GM18517 (cell line): ENCODE measurements at regions not wholly inside any gene's neighbourhood (a gene's known extent, or its start where the extent isn't known, plus 50 kb on each side); places are given as distances from the start of the nearest gene placed in this dataset.
"Not testable (repeated sequence)": the region's sequence is repeated elsewhere in the genome, so short reads cannot be mapped to it uniquely, and the experiment has no call there.

Experiments used
- ATAC-seq: cut with Tn5 transposase; IDR thresholded peaks from one replicate; pipeline ENCODE4 v1.9.1; 2021; ENCODE audit warnings: mild to moderate bottlenecking, moderate library complexity; ENCODE audit not compliant: unreplicated experiment

DNA sequence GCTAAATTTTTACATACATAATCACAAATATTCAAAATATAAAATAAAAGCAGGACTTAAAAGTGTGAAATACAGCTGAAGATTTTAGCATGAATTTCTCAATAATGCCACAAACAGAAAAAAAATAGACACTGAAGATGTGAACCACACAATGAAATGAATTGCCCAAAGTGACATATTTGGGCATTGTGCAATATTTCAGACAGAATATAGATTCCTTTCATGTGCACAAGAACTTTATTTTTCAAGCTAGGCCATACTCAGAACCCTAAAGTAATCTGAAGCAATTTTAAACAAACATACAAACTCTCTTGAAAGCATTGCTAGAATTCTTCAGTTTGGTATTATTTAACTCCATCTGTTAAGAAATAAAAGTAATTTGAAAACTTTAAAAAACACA is 764.1 kb downstream of the STIM2 start:
- no peak for ATAC-seq

- no peak for ATAC-seq
These were observed 768.0 kb downstream of the STIM2 start for GRCh38 chr4:27628609-27629008.

GRCh38 chr4:27629532-27630225 is 769.0 kb downstream of the STIM2 start:
- ATAC-seq = no peak

- ATAC-seq = peak; percentile 75
These were observed 775.6 kb downstream of the STIM2 start for GRCh38 chr4:27635936-27636913.

DNA sequence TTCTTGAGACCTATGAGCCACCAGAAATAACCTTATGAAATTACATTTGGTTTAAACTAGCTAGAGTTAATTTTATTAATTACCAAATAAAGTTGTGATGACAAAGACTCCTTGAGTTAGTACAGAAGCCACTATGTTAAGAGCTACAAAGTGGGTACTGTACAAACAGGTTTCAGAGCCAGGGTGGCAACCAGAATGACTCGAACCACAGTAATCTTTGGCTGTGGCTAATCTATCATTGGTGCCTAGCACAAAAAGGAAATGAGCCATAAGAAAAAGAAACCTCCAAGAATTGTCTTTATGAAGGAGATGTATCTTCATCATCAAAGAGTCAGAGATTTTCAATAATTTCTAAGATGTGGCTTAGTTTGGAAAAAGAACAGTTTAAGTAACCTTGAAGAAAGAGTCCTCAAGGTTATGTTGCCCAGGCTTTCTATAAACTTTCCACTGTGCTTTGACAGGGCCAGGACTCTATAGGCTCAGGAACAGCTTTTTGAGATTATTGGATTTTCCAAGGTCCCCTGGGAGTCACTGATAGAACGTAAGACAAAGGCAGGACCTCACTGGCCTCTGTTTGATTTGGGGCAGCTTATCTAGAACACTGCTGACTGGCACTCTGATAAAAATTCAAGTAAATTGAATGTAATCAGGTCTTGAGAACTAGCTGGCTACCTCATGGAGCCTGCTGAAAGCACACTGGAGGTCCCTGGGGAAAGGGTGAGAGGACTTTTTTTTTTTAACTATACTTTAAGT is 777.7 kb downstream of the STIM2 start:
- ATAC-seq = no peak

DNA sequence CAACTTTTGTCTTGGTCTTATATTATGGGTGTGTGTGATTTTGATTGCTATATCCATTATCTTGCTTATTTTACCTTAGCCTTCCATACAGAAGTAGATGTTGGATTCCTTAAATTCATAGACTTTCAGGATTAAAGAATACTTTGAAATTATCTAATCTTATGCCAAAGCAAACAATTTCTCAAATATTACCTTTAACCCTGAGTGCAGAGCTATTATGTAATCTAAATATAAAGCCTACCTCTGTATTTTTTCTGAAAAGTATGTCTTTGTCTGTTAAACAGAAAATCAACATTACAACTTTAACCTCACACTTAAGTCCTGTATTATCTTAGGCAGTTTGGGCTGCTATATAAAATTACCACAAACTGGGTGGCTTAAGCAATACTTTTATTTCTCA is 782.5 kb downstream of the STIM2 start:
- ATAC-seq = no peak

DNA sequence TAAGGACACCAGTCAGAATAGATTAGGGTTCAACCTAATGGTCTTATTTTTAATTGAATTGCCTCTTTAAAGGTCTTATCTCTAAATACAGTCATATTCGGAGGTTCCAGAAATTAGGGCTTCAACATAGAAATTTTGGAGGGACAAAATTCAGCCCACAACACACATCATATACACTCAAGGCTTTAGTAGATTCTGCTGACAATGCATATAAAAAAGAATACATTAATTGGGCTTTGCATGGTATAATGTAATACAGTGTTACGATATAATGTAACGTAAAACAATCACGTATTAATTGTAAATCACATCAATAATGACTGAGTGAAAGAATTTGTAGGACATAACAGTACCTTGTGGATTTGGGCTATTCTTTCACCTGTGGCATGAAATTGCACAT is 787.8 kb downstream of the STIM2 start:
- ATAC-seq = no peak

- ATAC-seq = no peak
These were observed 801.8 kb downstream of the STIM2 start for GRCh38 chr4:27662426-27662825.

- ATAC-seq = no peak
These were observed 806.3 kb downstream of the STIM2 start for GRCh38 chr4:27666943-27667342.

- no peak for ATAC-seq
These were observed 807.4 kb downstream of the STIM2 start for GRCh38 chr4:27668001-27668400.

- ATAC-seq = no peak
These were observed 817.4 kb downstream of the STIM2 start for GRCh38 chr4:27678027-27678426.

GRCh38 chr4:27684610-27685011 is 824.0 kb downstream of the STIM2 start:
- peak; percentile 85 for ATAC-seq

DNA sequence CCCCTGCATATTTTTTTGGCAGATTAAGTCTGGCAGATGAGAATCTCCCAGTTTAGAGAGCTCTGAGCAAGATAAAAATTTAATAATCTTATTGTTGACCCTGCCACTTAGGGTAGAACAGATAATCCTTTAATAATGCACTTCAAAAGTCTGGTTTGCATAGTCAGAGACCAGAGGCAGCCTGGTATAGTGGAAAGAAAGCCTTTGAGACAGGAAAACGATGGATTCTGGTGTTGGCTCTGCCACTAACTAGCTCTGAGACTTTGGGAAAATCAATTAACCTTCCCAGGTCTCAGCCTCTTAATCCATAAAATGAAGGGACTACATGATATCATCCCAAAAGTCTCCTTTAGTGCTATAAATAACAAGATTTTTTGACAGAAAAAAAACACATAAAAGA is 824.5 kb downstream of the STIM2 start:
- ATAC-seq = no peak

GRCh38 chr4:27685947-27686346 is 825.3 kb downstream of the STIM2 start:
- no peak for ATAC-seq

DNA sequence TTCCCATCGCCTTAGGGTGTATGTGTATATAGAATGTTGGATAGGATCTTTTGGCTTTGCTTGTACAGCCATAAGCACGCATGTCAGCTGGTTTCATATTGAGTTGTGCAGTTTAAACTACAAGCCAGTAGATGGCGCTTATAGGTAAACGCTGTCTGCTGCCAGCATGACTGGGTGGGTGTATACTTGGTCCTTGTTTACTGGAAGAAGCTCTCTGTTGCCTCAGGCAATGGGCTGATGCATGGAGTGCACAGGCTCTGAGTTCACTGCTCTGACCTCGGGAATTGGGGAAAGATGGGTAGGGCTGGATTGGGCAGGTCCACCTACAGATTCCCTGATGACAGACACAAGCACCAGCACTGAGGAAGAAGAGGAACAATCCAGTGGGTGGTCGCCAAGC is 831.5 kb downstream of the STIM2 start:
- peak; percentile 90 for ATAC-seq

DNA sequence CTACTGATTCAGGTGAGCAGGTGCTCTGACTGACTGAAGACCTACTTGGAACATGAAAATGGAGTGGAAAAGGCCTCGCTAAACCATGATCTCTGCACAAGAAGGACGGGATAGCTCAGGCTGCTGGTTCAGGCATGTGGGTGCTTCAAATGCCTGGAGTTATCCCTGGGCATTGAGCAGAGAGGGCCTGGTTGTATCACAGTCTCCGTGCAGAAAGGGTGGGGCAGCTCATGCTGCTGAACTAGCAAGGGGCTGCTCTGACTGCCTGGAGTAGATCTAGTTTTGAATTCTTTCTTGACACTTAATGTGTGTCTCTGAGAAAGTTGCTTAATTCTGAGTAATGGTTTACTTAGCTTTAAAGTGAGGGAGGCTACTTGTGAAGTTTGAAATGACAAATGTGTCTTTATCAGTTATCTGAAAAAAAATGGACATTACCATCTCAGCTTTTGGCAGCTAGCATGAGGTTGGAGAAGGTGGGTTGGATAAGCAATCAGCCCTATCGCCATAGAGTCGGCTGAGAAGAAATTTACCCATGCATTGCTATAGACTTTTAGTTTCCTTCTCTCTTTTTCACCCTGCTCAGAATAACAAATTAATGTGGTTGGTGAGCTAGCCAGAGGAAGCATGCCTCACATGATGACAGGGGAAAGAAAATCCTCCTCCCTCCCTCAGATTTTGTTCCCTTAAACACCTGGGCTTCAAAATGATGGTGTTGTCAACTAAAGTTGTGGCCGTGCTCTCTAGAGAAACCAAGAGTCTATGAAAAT is 832.4 kb downstream of the STIM2 start:
- no peak for ATAC-seq

GRCh38 chr4:27696257-27696656 is 835.6 kb downstream of the STIM2 start:
- ATAC-seq = not testable (repeated sequence)

DNA sequence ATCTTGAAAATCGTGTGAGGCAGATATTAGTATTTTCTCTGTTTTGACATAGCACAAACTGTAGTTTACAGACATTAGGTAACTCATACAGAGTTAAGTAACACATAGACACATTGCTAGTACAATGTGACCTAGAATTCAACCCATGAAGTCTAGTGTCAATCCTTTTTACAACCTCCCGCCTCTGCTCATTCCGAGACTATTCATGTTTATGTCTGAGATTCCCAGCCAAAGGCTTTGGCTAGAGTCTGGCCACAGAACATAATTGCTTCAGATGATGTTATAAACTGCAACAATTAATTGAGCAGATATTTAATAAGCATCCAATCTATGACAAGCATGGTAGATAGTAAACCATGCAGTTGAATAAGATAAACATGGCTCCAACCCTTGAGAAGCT is 841.0 kb downstream of the STIM2 start:
- ATAC-seq = no peak

- no peak for ATAC-seq
These were observed 842.2 kb downstream of the STIM2 start for GRCh38 chr4:27702730-27703431.

DNA sequence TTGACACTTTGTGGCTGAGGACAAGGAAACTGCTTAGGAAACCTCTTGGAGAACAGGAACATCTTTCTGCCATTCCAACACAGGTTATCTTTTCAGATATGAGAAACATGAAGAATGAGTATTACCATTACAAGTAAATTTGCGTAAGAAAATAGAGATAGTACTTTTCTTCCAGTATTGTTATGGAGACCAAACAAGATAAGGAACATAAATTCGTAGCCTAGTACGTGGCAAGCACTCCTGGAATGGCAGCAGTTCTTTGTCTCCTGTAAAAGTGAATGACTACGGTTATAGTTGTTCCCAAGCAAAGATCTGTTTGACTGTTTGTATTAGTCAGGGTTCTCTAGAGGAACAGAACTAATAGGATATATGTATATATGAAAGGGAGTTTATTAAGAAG is 843.1 kb downstream of the STIM2 start:
- no peak for ATAC-seq
